SHP77 (cell line): ENCODE measurements at regions not wholly inside any gene's neighbourhood (a gene's known extent, or its start where the extent isn't known, plus 50 kb on each side); places are given as distances from the start of the nearest gene placed in this dataset.

Experiments
- DNase-seq, 2 experiments: peaks; one replicate each; lab custom pipeline; 2025; lab: John Stamatoyannopoulos, UW

DNA sequence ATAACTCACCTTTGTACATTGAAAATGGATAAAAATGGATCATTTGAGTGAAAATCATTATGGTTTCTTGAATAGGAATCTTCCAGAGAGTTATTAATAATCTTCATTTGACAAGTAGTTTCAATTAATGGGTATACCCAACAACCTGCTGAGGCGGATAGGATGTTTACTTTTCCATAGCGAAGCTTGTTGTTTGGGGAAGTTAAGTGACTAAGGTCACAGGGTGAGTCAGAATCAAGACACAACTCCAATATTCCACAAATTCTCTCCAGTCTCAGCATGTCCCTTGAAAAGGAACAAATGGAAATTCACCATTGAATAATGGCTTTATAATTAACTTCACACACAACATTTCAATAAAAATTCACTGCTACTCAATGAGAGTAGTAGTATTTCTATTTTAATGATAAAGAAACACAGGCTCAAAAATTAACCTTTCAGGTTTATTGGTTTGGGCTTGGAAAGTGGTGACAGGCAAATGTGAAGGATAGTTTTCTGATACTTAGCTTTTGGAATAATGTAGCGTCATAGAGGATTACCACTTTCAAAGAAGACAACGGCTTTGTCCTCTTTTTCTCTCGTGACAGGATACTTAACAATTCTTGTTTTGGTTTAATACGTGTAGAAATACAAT lies 211.3 kb downstream of the GPD2 start:
- DNase-seq = no peak

DNA sequence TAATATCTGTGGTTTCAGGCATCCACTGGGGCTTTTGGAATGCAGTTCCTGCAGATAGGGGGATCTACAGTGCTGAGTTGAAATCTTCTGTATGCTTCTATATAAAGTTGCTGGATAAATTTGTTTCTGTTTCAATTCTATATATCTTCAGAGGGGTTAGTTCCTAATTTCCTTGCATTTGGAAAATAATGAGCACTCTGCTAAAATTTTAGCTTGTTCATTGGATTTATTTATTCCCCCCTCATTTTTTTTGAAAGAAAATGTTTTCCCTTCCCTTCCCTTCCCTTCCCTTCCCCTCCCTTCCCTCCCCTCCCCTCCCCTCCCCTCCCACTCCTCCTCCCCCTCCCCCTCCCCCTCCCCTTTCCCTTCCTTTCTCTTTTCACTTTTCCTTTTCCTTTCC lies 212.3 kb downstream of the GPD2 start:
- DNase-seq = no peak

DNA sequence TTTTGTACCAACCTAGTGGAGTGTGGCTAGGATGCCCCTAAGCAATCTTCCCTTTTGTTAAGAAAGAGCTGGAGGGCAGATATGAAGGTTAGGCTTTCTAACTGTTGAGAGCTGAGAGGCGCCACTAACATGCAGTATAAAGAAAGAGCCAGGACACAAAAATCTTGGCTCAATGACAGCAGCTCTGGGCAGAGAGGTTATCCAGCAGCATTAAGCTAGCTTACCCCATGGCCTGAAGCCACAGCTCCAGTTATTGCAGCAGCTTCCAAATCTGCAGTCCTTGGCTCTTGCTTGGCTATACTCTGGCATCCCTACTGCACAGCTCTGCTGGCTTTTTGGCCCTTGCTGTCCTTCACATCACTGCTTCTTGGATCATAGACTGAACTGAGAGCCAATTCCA lies 213.4 kb downstream of the GPD2 start:
- no peak for DNase-seq

GRCh38 chr2:156652691-156653090 lies 216.5 kb downstream of the GPD2 start:
- no peak for DNase-seq

DNA sequence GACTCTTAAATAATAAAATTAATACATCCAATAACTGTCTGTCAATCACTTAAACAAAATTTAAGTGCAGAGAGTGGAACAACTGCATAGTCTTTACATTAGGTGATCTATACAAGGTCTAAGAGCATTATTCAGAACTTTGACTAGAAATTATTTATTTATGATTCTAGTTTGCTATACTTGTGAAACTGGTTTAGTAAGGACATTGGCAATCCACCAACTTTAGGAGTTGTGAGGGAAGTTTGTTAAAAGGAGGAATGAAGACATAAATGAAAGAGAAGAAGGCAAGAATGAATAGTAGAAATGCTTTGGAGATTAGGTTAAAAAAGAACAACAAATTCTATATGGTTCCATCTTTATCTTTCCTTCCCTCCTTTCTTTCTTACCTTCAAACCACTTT lies 217.5 kb downstream of the GPD2 start:
- DNase-seq = no peak

DNA sequence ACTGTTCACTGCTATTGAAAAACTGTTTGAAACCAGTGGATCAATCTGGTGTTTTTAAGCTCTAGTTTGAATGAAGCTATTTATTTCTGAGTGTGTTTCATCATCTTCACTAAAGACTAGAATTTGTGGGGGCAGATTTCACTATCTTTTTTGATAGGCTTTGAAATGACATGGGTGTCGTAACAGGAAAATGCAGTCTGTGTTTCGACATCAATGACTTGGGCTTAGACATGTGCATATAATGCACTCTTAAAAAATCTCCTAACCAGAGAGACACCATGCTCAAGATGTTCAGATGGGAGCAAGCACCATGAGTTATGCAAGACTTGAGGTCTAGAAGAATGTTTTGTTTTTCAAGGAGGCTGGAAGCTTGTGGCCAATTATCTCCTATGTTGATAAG lies 221.6 kb downstream of the GPD2 start:
- no peak for DNase-seq

DNA sequence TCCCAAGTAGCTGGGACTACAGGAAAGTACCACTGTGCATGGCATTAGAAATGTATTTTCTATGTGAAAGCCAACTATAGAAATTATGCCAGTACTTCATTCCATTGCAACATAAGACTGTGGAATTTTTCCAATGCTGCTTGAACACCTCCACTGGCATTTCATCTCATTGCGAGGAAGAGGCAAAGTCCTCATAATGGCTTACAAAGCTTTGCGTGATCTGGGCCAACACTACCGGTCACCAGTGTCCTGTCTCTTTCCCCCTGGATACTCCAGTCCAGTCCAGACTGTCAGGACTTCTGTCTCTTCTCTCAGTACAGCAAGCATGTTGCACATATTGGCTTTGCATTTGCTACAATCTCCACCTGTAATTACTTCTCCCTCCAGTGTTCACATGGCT lies 223.5 kb downstream of the GPD2 start:
- DNase-seq = no peak

DNA sequence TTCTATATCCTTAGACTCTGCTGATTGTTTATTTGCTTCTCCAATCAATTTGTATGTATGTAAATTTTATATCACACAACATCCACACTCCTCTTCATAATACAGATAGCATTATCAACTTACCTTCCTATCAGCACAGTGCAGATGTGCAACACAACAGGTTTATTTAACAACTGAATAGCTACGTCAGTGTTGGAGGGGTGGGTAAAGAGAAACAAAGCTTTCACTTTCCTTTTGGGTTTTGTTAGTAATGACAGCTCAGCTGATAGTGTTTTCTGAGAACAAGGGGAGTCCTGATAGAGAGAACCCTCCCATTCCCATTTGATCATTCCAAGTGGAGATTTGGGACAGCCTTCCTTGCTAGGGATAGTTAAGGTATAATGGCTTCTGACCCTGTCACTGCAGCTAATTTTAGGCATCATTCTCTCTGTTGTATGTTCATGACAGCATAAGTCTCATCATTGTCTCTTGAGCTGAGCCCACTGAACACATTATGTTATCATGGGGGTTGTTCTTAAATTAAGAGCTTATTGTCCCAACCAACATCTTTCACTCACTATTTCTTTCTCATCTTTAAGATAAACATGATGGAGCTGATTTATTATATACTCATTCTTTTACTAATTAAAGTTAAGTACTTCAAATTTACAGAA lies 227.7 kb downstream of the GPD2 start:
- no peak for DNase-seq

DNA sequence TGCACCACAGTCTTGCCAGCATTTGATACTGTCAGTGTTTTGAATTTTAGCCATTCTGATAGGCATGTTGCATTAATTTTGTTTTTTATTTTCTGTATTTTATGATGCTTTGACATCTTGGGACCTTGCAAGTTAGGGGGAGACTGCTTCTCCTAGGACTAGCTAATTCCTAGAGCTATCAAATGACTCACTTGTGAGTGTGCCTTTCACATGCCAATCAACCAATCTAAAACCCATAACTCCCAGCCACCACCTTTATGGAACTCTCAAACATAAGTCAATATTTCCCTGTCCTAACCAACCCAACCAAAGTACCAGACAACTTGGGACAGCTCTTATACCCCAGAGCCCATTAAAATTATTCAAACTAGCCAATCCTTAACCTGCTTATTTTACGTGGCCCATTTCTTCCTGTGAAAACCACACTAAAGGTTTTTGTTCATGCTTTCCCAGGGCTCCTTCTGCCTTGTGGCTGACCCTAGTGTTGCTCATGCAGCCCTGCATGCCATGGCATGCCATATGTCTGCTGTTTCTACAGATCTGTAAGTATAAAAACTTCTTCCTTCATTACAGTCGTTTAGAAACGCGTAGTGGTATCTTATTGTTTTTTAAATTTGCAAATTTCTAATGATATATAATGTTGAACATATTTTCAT lies 230.1 kb downstream of the GPD2 start:
- DNase-seq = no peak

DNA sequence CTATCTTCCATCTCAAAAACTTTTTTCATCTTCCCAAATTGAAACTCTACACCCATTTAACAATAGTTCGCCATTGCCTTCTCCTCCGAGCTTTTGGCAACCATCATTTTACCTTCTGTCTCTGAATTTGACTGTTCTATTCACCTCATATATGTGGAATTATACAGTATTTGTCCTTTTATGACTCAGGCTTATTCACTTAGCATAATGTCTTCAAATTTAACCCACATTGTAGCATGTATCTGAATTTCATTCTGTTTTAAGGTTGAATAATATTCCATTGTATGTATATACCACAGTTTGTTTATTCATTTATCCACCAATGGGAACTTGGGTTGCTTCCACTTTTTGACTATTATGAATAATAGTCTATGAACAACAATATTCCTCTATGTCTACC lies 233.9 kb downstream of the GPD2 start:
- no peak for DNase-seq

- no peak for DNase-seq
Observed at GRCh38 chr2:156671706-156672361, 235.7 kb downstream of the GPD2 start.

DNA sequence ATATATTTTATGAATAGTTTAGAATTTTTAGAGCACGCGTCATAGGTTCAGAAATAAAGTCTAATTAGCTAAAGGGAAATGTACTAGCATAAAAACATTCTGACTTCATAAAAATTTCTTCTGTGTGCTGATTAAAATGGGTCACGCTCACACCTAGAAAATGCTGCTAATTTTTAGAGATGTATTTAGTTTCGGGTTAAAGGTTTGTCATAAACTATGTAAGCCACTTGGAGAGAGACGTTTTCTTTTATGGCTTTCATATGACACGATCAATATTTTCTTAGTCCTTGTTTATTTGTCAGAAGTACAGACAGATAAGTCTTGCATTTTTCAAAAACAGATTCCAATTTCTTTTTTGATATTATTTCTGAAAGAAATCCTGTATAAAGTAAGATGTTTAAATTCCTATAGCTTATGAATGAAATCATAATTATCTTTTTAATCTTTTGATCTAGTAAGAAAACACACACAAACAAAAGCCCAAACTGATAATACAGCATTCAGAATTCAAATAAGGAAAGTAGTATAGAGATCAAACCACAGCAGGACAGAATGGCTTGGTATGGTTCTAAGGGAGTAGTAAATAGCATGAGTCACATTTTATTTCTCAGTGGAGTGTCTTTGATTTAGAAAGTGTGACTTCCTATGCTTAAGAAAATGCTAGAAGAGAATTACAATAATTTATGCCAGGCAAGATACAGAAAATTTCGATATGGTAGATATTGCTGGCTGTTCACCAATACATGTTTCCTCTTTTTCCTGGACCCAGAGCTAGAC lies 236.6 kb downstream of the GPD2 start:
- no peak for DNase-seq

DNA sequence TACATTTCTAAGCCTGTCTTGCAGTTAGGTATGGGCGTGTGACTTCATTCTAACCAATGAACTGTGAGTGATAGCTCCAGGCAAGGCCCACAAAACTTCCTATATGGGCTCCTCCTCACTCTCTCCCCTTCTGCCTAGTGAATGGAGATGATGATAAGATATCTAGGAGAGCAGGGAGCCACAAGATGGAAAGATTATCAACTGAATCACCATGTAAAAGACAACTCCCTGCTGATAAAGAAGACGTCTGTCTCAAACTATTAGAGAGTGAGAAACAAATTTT lies 237.1 kb downstream of the GPD2 start:
- DNase-seq = no peak

DNA sequence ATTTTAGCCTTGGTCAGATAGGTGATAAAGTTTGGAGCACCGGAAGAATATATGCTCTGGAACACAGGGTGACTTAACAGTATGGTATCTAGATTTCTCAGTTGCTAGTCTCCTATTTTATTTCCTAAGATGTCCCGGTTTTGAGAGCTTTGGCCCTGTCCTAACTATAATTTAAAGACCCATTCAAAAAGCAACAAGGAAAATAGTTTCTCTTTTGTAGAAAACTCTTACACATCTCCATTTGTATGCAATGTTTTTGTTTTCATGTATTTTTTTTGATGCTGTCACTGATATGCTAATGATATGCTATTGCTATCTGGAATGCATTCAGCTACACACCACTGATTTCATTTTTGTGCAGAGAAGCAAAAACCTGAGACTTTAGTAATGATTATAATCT lies 237.8 kb downstream of the GPD2 start:
- DNase-seq = no peak

DNA sequence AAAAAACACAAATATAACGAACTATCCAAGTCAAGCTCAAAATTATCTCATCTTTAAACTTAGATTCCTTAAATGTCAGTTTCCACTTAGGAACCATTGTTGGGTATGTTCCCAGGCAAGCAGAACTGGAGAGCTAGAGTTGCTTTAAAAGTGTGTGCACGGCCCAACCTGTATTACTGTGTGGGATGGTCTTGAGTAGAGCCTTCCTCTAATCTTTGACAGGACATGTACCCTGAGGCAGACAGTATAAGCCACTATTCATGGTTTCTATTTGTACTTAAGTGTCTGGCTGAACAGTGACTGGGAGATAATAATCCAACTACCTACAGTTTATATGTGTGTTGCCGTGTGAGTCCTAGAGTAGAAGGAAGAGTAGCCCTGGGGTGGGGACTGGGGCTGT lies 239.7 kb downstream of the GPD2 start:
- DNase-seq = no peak

DNA sequence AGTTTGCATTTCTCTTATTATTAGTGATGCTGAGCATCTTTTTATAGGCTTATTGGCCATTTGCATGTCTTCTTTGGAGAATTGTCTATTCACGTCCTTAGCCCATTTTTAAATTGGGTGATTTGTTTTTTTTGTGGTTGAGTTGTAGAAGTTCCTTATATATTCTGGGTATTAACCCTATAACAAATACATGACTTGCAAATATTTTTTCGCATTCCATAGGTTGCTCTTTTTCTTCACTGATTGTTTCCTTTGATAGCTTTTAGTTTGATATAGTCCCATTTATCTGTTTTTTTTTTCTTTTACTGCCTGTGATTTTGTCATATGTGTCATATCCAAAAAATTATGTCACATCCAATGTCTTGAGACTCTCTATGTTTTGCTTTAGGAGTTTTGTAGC lies 243.6 kb downstream of the GPD2 start:
- DNase-seq = no peak

DNA sequence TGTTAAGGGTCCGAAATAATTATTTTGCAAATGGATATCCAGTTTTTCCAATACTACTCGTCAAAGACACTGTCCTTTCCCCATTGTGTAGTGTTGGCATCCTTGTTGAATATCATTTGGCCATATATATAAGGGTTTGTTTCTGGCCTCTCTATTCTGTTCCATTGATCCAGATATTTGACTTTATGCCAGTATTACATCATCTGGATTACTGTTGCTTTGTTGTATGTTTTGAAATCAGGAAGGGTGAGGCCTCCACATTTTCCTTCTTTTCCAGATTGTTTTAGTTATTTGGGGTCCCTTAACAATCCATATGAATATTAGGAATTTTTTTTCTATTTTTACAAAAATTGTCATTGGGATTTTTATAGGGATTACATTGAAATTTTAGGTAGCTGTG lies 244.1 kb downstream of the GPD2 start:
- no peak for DNase-seq

GRCh38 chr2:156687126-156687525 lies 250.9 kb downstream of the GPD2 start:
- DNase-seq = no peak

DNA sequence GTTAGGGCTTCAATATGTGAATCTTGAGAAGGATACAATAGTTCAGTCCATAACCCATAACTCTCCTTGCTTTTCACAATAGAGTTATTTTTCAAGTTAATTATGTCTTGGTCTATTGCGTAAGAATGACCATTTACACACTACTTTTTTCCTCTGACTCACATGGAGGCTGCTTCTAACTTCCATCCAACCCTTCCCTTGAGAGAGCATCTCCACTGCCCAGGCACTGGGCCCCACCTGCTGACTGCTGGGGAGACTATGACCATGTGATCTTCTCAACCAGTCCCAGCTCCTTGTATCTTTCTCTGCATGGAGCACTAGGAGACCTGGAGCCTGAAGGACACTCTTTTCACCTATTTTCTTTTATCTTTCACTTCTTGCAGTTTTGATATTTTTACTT lies 251.5 kb downstream of the GPD2 start:
- DNase-seq = no peak

DNA sequence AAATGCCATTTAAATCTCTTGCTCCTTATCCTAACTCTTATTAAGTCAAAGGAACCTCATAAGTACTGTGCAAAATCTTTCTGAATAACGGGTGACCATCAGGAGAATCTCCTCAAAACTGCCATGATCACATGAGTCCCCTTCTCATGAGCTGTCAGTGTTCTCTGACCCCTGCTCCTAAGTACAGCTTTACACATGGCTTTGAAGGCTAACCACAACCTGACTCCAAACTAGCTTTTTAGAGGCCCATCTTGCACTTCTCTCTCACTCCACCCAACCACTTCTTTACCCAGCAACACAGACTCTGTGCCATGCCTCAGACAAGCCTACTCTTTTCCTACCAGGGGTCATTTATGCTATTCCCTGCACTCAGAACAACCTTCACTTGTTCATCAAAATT lies 253.8 kb downstream of the GPD2 start:
- DNase-seq = no peak

DNA sequence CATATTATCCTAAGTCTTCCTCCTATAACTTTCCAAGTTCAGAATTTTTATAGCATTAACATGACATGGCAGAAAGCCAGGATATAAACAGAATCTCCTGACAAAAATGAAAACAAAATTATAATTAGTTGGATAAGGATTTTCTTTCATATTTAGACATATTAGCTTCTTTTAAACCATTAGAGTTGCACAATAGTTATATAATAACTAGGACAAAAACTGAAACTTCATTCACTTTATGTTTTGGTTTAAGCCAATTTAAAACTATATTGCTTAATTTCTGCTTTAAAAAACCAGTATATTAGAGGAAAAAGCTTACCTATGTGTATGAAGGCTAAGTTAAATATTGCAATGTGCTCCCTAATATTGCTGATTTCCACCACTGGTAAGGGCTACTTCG lies 254.8 kb downstream of the GPD2 start:
- no peak for DNase-seq

GRCh38 chr2:156695020-156695419 lies 258.8 kb downstream of the GPD2 start:
- peak in 1 of 2 experiments; percentile 0 for DNase-seq

- no peak for DNase-seq
Observed at GRCh38 chr2:156695595-156695994, 259.4 kb downstream of the GPD2 start.
